NB4 (cell line): ENCODE measurements at regions not wholly inside any gene's neighbourhood (a gene's known extent, or its start where the extent isn't known, plus 50 kb on each side); places are given as distances from the start of the nearest gene placed in this dataset.
A peak's percentile ranks its signal among the peaks of the same experiment; 100 is the strongest.

ENCODE experiments used
- DNase-seq: peaks from one replicate; pipeline ENCODE4 v3.0.0; 2010; ENCODE audit warnings: low read depth
- H3K4me3 ChIP-seq: one replicate; pipeline ENCODE4 v1.5.1; 2011; ENCODE audit warnings: mild to moderate bottlenecking, low read depth, low read length, moderate library complexity
- CTCF ChIP-seq: IDR thresholded peaks from one replicate; pipeline ENCODE4 v1.5.1; 2012; ENCODE audit warnings: low read depth, low read length
- MAX ChIP-seq: IDR thresholded peaks from 2 replicates; pipeline ENCODE4 v1.6.1; 2011; ENCODE audit warnings: low read depth, low read length
- MYC ChIP-seq: IDR thresholded peaks from 2 replicates; pipeline ENCODE4 v1.6.1; 2011; ENCODE audit warnings: low read depth, low read length
- POLR2A ChIP-seq: IDR thresholded peaks from 2 replicates; pipeline ENCODE4 v1.6.1; 2011; ENCODE audit warnings: mild to moderate bottlenecking; ENCODE audit not compliant: insufficient read length; ENCODE audit errors: extremely low read depth

GRCh38 chr21:23982546-23982945 lies 1624.7 kb downstream of the MRPL39 start:
- H3K4me3 ChIP-seq = no peak overlapping the region
- no peak for DNase-seq
- TF ChIP-seq MYC (no peak), CTCF (no peak), MAX (no peak), POLR2A (no peak)

- peak; percentile 84 for DNase-seq
- no peak overlapping the region for H3K4me3 ChIP-seq
- TF ChIP-seq MAX = peak; percentile 22; the same call in 1 of the 2 replicates
- TF ChIP-seq MYC = 0 out of 2 replicates have a peak, but pooled peaks have one; percentile 26
- no peak for TF ChIP-seq POLR2A
Observed at GRCh38 chr21:23977971-23978370, 1629.3 kb downstream of the MRPL39 start.

GRCh38 chr21:23968722-23969647 lies 1638.3 kb downstream of the MRPL39 start:
- peak overlapping the region; percentile 34 for H3K4me3 ChIP-seq
- peak; percentile 69; the same call in 1 of the 2 replicates for TF ChIP-seq MYC
- peak; percentile 60 for TF ChIP-seq CTCF
- peak; percentile 54; the same call in 1 of the 2 replicates for TF ChIP-seq MAX
- TF ChIP-seq POLR2A = no peak
- peak; percentile 95 for DNase-seq

GRCh38 chr21:23968008-23968407 lies 1639.3 kb downstream of the MRPL39 start:
- no peak overlapping the region for H3K4me3 ChIP-seq
- TF ChIP-seq MAX (no peak), MYC (no peak), POLR2A (no peak), CTCF (no peak)
- DNase-seq = no peak

- DNase-seq = no peak
- H3K4me3 ChIP-seq = no peak overlapping the region
Observed at GRCh38 chr21:23963454-23963853, 1643.8 kb downstream of the MRPL39 start.

More at GRCh38 chr21:23963454-23963853, 1643.8 kb downstream of the MRPL39 start:
- no peak for TF ChIP-seq MYC
- no peak for TF ChIP-seq MAX
- TF ChIP-seq CTCF = no peak
- TF ChIP-seq POLR2A = no peak
